Stimulated activated CD4-positive, alpha-beta T cell treated with anti-CD3 and anti-CD28 coated beads, Interleukin-4, amount 100 ng/mL, for 4 hours (primary cell): ENCODE measurements at regions not wholly inside any gene's neighbourhood (a gene's known extent, or its start where the extent isn't known, plus 50 kb on each side); places are given as distances from the start of the nearest gene placed in this dataset.

Experiments used
- DNase-seq, 2 experiments: peaks; one replicate each; pipeline ENCODE4 v3.0.0-alpha.2; 2020

GRCh38 chr22:49373289-49373666 lies 454.4 kb downstream of the BRD1 start:
- DNase-seq = no peak

GRCh38 chr22:49372530-49373288 lies 455.0 kb downstream of the BRD1 start:
- no peak for DNase-seq

GRCh38 chr22:49372111-49372529 lies 455.6 kb downstream of the BRD1 start:
- no peak for DNase-seq

GRCh38 chr22:49371325-49372110 lies 456.2 kb downstream of the BRD1 start:
- no peak for DNase-seq

GRCh38 chr22:49370627-49371301 lies 456.9 kb downstream of the BRD1 start:
- DNase-seq = no peak

GRCh38 chr22:49369726-49370626 lies 457.7 kb downstream of the BRD1 start:
- DNase-seq = no peak

GRCh38 chr22:49368976-49369725 lies 458.5 kb downstream of the BRD1 start:
- no peak for DNase-seq

- no peak for DNase-seq
Measured at GRCh38 chr22:49368221-49368975, 459.3 kb downstream of the BRD1 start.

- no peak for DNase-seq
Measured at GRCh38 chr22:49367041-49367697, 460.5 kb downstream of the BRD1 start.

GRCh38 chr22:49366437-49366836 lies 461.2 kb downstream of the BRD1 start:
- DNase-seq = no peak

- no peak for DNase-seq
Measured at GRCh38 chr22:49365910-49366309, 461.8 kb downstream of the BRD1 start.

- no peak for DNase-seq
Measured at GRCh38 chr22:49365191-49365837, 462.4 kb downstream of the BRD1 start.

- no peak for DNase-seq
Measured at GRCh38 chr22:49364398-49364797, 463.3 kb downstream of the BRD1 start.

- DNase-seq = no peak
Measured at GRCh38 chr22:49363526-49364230, 464.0 kb downstream of the BRD1 start.

GRCh38 chr22:49362211-49362839 lies 465.3 kb downstream of the BRD1 start:
- no peak for DNase-seq

GRCh38 chr22:49361164-49361563 lies 466.5 kb downstream of the BRD1 start:
- no peak for DNase-seq

- no peak for DNase-seq
Measured at GRCh38 chr22:49360746-49361145, 466.9 kb downstream of the BRD1 start.

- DNase-seq = no peak
Measured at GRCh38 chr22:49359076-49359475, 468.6 kb downstream of the BRD1 start.
